Mesenteric fat pad (tissue), 1 donor: ENCODE measurements at regions not wholly inside any gene's neighbourhood (a gene's known extent, or its start where the extent isn't known, plus 50 kb on each side); places are given as distances from the start of the nearest gene placed in this dataset.
A peak's percentile ranks its signal among the peaks of the same experiment; 100 is the strongest.

Experiments
- DNase-seq: peaks from one replicate; pipeline ENCODE4 v3.0.0-alpha.2; 2020; ENCODE audit warnings: low spot score
- donor health status: DM: yes; HTN: yes; CAD: no.

DNA sequence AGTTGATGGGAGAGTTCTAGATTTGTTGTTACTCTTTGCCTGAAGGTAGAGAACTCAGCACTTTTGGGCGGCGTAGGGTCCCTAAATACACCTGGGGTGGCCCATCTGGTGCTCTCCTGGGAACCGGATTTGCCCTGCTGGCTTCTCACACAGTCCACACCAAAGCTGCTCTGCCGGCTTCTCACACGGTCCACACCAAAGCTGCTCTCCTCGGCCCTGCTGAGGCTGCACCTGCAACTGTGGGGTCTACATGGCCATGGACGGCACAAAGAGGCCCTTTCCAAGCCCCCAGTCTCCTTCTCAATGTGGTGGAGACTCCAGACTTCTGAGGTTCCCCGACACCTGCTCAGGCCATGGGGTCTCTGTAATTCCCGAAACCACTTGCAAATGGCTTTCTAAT is 124.8 kb upstream of the GPC1 start:
- peak; percentile 77 for DNase-seq

DNA sequence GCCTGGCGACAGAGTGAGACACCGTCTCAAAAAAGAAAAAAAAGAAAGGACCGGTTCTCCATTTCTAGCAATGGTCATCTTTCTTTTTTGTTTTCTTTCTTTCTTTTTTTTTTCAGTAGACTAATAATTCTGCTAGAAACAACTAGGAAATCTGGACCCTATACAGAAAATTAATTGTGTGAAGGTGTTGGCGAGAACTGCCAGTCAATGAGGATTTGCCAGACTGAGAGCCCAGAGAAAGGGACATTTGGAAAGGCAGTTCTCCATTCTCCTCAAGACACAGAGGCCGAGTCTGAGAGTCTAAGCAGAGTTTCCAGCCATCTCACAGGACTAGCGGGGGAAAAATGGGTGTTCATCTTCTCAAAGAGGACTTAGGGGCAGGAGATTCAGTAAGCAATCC is 123.6 kb upstream of the GPC1 start:
- DNase-seq: no peak

DNA sequence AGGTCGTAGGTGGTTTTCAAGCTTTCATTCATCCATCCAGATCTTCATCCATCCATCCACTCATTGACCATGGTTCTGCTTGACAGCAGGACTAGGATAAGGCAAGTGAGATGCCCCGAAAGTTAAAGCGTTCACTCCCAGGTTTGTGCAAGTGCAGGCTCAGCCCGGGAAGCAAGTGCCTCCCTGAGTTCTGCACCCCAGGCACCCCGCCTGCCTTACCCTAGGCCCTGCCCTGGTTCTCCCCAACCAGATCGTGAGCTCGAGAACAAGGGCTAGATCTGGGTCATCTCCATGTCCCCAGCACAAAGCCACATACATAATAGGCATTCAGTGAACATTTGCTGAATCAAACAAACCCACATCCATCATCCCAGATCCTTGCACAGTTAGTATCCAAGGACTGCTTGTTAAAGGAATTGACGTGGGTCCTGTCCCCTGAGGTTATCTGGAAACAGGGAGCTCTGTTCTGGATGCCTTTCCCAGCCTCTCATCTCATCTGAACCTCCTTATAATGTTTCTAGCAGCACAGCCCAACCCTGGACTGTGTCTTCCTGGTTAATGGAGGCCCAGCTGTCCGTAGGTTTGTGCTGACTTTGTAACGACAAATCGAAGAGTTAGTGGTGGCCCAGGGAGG is 116.1 kb upstream of the GPC1 start:
- DNase-seq: peak; percentile 16

GRCh38 chr2:240319855-240320203 is 115.6 kb upstream of the GPC1 start:
- DNase-seq: no peak

DNA sequence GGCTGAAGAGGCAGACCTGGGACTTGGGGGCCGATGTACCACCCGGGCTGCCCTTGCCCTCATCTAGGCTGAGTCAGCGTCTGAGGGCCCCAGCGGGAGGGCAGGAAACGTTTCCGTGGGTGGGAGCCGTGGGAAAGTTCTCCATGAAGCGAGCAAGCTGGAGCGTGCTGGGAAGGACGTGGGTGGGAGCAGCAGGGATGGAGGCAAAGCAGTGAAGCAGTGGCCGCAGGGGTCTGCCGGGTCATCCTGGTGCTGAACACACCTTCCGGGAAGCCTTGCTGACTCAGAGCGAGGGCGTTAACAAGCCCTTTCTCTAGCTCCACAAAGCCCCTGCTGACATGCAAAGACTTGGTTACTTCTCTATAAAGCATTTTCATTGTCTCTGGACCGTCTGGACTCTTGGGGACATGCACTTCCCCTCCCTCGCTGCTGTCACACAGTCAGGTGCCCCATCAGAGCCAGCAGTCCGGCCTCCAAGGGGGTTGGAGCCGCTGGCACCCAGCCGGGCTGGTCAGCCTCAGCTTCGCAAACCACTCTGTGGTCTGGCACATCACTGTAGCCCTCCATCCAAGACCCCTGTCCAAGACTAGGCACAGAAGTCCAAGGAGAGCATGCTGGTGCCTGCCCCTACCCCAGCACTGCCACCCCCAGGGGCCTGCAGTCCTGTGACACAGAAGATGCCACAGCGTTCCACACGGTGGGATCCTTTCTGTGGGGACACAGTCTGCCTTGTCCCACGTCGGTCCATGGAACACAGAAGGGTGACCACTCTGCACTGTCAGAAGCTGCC is 115.1 kb upstream of the GPC1 start:
- DNase-seq: peak; percentile 82

DNA sequence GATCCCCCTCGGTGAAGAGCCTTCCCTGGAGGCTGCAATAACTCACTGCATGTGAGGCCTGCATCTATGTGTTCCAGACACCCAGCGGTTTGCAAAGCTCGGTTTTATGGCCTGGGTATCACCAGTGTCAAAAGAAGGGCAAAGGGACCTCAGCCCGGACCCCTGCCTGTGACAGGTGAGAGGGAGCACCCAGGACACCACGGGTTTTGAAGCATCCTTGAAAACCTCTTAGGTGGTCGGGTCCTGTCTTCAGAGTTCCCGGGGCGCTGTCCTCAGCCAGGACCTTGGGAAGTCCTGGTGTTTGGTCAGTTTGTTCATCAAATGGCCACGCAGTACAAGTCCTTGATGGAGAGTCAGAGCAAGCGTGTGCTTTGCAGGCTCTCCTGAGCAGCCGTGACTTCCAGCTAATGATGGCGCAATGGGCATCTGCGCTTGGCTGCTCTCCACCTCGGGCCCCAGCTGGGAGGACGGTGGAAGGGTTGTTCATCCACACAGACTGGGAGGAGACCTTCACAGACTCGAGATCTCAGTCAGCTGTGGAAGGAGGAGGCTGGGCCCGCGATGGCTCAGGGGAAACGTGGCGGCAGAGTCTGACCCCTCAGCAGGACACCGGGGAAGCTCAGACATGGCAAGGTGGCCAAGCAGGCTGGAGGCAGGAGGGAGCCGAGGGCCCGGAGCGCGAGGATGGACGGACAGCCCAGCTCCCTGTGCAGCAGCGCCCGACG is 113.1 kb upstream of the GPC1 start:
- DNase-seq: no peak

DNA sequence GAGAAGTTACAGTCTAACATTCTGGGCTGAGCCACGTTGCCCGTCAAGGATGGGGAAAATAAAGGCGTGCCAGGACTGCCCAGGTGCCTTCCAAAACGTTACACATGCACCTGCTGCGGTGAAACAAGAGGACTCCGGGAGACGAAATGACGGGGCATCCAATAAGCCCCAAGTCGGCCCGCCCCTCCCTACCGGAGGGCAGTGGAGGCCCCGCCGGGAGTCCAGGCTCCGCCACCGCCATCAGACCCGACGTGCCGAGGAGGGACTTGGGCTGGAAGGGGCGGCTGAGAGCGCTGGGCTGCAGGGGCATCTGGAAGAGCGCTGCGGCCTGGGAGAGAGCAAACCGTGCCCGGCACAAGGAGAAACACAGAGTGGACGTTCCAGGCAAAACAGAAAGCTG is 112.5 kb upstream of the GPC1 start:
- no peak for DNase-seq

DNA sequence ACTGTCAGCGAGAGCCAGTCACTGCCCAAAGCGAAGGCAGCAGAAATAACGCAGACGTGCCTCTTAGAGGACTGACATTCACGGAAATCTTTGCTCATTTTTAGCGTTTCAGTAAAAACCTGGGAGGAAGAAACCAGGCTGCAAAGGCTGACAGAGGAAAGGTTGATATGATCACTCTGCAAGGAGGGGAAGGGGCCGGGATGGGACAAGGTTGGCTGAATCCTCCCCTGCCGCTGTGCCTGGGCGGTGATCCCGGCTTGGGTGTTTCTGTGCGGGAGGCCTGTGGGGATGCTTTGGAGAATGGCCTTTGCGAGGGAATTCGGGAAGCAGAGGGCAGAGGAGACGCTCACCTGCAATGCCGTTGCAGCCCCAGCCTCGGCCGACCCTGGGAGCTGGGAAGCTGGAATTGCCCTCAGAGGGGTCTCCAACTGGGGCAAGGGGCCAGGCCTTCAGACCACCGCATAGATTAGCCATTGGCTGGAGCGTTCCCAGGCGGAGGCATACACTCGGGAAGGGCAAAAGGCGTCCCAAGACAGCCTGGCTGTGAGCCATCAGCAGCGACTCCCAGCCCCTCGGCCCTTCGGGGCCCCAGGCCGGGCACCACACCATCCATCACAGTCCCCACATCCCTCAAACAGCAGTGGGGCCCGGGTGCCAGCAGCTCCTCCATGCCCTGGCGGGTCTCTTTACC is 111.7 kb upstream of the GPC1 start:
- DNase-seq: no peak

- no peak for DNase-seq
These were observed 111.0 kb upstream of the GPC1 start for GRCh38 chr2:240324312-240325015.

- no peak for DNase-seq
These were observed 110.2 kb upstream of the GPC1 start for GRCh38 chr2:240325016-240326007.

DNA sequence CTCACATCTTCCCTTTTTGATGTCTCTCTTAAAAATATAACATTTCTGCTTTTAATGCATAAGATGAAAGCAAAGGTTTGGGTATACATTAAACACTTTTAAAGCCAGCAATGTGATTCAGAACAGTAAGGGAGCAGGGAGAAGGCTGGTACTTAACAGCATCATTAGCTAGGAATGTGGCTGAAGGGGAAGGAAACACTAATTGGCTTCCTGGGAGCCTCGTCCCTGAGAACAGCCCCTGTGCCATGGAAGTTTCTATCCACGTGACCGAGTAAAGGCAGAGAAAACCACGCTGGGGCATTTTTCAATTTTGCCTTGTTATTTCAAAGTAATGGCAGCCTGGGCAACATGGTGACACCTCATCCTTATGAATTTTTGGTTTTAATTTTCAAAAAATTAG is 109.2 kb upstream of the GPC1 start:
- DNase-seq: no peak

GRCh38 chr2:240326886-240327285 is 108.6 kb upstream of the GPC1 start:
- no peak for DNase-seq

- DNase-seq: peak; percentile 64
These were observed 107.9 kb upstream of the GPC1 start for GRCh38 chr2:240327566-240327965.

DNA sequence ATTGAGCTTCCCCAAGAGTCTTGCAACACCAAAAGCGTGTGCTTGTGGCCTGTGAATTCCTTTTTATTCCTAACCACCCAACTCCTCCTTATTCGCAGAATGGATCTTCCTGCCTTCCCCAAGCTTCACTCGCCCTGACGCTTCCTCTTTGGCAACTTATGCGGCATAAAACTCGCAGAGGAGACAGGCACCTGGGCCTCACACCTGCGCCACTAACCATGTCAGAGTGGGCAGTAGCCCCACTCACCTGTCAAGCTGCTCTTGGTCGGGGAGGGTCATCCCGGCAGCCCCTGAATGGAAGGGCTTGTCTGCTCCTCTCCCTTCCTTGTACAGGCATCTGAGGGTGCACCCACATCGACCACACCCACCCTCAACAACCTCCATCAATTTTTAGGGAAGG is 106.9 kb upstream of the GPC1 start:
- peak; percentile 72 for DNase-seq

- peak; percentile 65 for DNase-seq
These were observed 106.3 kb upstream of the GPC1 start for GRCh38 chr2:240329116-240329665.

DNA sequence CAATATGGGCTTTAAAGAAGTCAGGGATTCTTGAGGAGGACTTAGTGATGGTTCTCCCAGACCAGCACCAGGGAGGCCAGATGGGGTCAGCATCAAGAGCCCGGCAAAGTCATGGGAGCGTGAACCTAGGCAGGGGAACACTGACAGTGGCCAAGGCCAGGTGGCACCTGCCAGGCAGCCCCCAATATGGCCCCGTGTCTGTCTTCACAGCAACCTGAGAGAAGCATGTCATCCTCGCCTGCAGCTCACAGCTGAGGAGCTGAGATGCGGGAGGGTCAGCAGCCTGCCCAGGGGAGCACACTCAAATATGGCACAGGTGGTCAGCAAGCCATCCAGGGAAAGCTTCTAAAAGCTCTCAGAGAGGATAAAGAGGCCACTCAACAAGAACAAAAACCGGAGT is 105.7 kb upstream of the GPC1 start:
- peak; percentile 71 for DNase-seq

GRCh38 chr2:240333985-240334384 is 101.5 kb upstream of the GPC1 start:
- DNase-seq: peak; percentile 12

- DNase-seq: no peak
These were observed 100.4 kb upstream of the GPC1 start for GRCh38 chr2:240335061-240335460.

DNA sequence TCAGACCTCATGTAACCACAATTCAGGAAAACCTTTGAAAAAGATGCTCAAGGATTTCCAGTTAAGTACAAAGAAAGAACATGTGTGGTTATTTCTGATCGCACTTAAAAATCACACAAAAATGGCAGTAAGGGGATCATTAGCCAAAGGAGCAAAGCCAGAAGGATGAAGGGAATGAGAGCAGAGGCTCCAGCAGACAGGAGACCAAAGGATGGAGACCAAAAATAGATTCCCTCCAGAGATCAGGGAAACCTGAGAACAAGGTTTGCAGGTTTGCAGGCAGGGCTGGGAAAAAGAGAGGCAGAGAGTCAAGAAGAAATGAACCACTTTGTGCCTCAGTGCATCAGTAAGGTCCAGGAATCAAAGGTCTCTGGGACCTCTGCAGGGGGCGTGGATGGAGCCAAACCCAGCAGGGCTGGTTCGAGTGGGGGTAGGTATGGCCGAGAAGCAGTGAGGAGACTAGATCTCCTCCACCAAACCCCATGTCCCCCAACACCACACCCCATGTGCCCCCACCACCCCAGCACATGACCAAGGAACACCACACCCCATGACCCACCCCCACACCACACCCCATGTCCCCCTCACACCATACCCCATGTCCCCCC is 98.5 kb upstream of the GPC1 start:
- peak; percentile 26 for DNase-seq
